ENCODE measurements at regions not wholly inside any gene's neighbourhood (a gene's known extent, or its start where the extent isn't known, plus 50 kb on each side); places are given as distances from the start of the nearest gene placed in this dataset.

DNA sequence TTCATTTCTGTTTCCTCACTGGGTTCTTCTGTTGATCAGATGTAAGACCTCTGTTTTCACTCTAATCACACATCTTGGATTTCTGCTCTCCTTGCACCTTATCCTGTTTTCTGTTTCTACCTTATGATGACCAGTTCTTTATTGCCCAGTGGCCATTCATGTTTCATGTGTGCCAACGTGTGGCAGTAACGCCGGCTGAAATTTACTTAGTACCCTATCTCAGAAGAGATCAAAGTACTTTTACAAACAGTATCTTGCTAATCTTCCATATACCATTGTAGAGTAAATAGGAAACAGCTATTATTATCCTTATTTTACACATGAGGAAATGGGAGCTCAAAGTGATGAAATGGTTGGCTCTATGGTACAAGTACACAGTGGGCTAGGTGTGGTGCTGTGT lies 74.0 kb downstream of the GATA3 start:
- Histone ChIP-seq H3K36me3 (no peaks in the 10 kb centered on the region), H3K4me3 (ENCODE audit: low read depth, low read length) (no peak overlapping the region), H3K9me3 (no peaks in the 10 kb centered on the region), H3K27me3 (no peaks in the 10 kb centered on the region), H3K4me1 (no peaks in the 10 kb centered on the region)
- TF ChIP-seq, protein P1, sequence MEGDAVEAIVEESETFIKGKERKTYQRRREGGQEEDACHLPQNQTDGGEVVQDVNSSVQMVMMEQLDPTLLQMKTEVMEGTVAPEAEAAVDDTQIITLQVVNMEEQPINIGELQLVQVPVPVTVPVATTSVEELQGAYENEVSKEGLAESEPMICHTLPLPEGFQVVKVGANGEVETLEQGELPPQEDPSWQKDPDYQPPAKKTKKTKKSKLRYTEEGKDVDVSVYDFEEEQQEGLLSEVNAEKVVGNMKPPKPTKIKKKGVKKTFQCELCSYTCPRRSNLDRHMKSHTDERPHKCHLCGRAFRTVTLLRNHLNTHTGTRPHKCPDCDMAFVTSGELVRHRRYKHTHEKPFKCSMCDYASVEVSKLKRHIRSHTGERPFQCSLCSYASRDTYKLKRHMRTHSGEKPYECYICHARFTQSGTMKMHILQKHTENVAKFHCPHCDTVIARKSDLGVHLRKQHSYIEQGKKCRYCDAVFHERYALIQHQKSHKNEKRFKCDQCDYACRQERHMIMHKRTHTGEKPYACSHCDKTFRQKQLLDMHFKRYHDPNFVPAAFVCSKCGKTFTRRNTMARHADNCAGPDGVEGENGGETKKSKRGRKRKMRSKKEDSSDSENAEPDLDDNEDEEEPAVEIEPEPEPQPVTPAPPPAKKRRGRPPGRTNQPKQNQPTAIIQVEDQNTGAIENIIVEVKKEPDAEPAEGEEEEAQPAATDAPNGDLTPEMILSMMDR (IDR thresholded peaks at IDR 0.05; ENCODE audit: low read depth, low read length), result no peak
- DNase-seq, result no peak

DNA sequence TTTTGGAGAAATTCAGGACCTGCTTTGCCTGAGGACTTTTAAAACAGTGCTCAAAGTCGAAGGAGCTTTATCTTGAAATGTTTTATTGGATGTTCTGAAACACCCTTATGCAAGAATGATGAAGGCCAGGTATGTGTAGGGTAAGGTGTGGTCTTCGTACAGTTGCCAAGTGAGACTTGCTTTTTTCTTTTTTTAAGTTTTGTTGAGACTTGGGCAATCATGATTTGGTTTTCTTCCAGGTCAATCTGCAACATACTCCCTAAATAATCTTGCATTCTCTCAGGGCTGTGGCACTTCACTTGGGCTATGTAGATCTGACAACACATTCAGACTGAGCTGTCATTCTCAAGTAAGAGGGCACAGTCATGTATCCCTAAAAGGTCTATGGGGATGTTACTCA lies 75.0 kb downstream of the GATA3 start:
- no peak for DNase-seq
- H3K4me3 ChIP-seq (ENCODE audit: low read depth, low read length), result no peak overlapping the region
- TF ChIP-seq, protein P1 (IDR thresholded peaks at IDR 0.05; ENCODE audit: low read depth, low read length), result no peak
- H3K36me3 ChIP-seq, result no peaks in the 10 kb centered on the region
- no peaks in the 10 kb centered on the region for H3K27me3 ChIP-seq
- H3K4me1 ChIP-seq, result no peaks in the 10 kb centered on the region
- H3K9me3 ChIP-seq, result no peaks in the 10 kb centered on the region

DNA sequence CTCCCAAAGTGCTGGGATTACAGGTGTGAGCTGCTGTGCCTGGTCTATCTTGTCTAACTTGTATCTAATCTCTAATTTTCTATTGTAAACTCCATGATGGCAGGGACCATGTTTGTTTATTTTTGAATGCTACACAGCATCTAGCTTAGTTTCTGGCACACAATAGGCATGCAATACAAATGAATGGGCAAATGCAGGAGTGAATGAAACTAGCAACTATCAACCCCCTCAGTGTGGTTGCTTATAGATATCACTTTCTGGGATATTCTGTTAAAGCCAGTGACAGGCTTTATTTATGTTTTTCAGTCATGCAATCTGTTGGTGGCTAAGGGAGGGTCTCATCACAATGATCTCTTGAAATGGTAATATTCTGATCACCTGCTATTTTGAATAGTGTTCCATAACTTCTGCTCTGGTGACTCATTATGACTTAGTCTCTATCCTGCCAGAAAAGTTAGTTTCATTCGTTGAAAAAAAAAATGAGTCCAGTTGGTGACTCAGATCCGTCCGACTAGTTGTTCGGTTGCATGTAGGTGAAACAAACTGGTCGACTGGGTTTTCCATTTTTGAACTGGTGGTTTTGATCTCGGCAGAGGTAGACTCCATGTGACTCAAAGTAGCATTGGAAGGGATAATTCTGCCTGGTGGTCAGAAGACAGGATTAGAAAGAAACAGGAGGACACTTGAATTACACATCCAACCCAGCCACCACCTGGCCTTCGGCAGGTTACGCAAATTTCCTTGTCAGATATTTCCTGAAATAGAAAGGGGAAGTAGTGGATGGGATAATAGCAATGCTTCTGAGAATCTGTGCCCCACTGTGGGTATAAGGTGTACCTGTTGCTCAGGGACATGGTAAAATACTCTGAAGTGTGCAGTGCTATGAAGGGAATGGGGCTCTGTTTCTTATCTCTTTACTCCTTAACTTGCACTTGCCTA lies 76.8 kb downstream of the GATA3 start:
- no peak overlapping the region for H3K4me3 ChIP-seq (ENCODE audit: low read depth, low read length)
- no peaks in the 10 kb centered on the region for H3K36me3 ChIP-seq
- TF ChIP-seq, protein P1 (IDR thresholded peaks at IDR 0.05; ENCODE audit: low read depth, low read length), result no peak
- H3K4me1 ChIP-seq, result peaks cover 2% of the 10 kb centered on the region
- H3K9me3 ChIP-seq, result no peaks in the 10 kb centered on the region
- H3K27me3 ChIP-seq, result no peaks in the 10 kb centered on the region
- no peak for DNase-seq

DNA sequence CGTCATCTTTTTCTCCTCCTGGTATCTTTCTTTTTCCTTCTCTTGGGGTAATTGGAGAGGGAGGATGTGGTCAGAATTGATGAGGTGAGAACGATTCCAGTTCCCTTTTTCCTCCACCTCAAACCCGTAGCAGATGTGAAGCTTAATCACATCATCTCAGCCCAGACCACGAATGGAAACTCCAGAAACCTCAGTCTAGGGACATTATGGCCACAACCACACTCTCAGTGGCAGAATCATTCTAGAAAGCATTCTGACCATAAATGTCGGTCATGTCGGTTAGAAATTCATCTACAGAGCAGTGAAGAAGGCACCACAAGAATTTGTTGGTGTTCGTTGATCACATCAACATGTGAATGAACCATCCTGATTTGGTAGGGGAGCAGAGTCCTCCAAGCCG lies 78.7 kb downstream of the GATA3 start:
- Histone ChIP-seq H3K9me3 (no peaks in the 10 kb centered on the region), H3K4me3 (ENCODE audit: low read depth, low read length) (no peak overlapping the region), H3K27me3 (no peaks in the 10 kb centered on the region), H3K4me1 (peaks cover 6% of the 10 kb centered on the region), H3K36me3 (no peaks in the 10 kb centered on the region)
- DNase-seq, result no peak
- TF ChIP-seq, protein P1 (IDR thresholded peaks at IDR 0.05; ENCODE audit: low read depth, low read length), result no peak

DNA sequence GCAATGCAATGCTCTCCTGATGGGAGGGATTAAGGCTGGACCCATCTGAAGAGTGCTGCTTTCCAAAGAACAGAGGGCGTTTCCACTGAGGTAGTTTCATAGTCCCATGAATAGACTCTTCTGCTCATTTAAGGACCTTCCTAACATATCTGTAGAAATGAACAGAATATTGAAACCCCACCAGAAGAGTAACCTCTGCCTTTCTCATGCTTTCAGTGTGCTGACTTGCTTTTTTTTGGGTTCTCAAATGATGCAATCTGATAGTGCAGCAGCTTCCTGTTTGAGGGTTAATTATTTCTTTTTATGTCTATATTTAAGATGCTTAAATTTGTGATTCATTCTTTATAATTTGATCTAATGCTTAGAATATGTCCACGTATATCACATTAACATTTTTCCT lies 82.2 kb downstream of the GATA3 start:
- Histone ChIP-seq H3K9me3 (no peaks in the 10 kb centered on the region), H3K4me1 (peaks cover 6% of the 10 kb centered on the region), H3K4me3 (ENCODE audit: low read depth, low read length) (no peak overlapping the region), H3K36me3 (no peaks in the 10 kb centered on the region), H3K27me3 (no peaks in the 10 kb centered on the region)
- TF ChIP-seq, protein P1 (IDR thresholded peaks at IDR 0.05; ENCODE audit: low read depth, low read length), result no peak
- DNase-seq, result no peak

DNA sequence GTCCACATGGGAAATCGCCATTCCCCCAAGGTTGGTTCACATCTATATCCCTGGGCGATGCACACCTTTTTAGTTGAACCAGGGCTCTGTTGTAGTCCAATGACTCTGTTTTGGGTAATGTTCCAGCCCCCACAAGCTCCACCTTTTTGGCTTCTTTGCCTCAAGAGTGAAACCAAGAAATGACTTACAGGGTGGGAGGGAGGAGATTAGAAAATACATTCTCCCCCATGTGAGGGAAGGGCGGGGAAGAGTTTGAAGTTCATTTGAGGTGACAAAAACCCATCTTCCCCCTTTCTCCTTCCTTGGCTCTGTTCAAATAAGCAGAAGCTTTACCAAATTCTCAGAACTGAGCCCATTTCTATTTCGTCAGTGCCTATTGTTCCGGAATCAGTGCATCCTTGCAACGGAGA lies 82.8 kb downstream of the GATA3 start:
- no peak for DNase-seq
- Histone ChIP-seq H3K36me3 (no peaks in the 10 kb centered on the region), H3K4me1 (peaks cover 6% of the 10 kb centered on the region), H3K4me3 (ENCODE audit: low read depth, low read length) (no peak overlapping the region), H3K9me3 (no peaks in the 10 kb centered on the region), H3K27me3 (no peaks in the 10 kb centered on the region)
- TF ChIP-seq, protein P1 (IDR thresholded peaks at IDR 0.05; ENCODE audit: low read depth, low read length), result no peak
